ENCODE measurements at regions not wholly inside any gene's neighbourhood (a gene's known extent, or its start where the extent isn't known, plus 50 kb on each side); places are given as distances from the start of the nearest gene placed in this dataset.

DNA sequence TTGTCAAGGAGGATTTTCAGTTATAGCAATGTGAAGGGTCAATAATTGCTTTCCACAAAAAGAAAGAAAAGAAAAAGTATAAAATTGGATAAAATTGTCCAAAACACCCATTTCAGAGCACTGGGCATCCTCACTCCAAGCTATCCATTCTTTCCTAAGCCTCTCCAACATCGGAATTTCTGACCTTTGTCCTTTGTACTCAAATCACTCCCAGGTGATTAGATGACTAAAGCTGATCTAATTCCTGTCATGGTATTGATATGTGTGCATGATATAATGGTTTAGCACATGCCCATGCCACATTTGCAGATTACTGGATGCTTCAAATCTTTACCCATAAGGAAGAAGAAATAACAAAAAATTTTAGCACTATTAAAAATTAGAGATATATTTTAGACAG, 152.3 kb downstream of the CENPC start:
- TF ChIP-seq, protein P1, sequence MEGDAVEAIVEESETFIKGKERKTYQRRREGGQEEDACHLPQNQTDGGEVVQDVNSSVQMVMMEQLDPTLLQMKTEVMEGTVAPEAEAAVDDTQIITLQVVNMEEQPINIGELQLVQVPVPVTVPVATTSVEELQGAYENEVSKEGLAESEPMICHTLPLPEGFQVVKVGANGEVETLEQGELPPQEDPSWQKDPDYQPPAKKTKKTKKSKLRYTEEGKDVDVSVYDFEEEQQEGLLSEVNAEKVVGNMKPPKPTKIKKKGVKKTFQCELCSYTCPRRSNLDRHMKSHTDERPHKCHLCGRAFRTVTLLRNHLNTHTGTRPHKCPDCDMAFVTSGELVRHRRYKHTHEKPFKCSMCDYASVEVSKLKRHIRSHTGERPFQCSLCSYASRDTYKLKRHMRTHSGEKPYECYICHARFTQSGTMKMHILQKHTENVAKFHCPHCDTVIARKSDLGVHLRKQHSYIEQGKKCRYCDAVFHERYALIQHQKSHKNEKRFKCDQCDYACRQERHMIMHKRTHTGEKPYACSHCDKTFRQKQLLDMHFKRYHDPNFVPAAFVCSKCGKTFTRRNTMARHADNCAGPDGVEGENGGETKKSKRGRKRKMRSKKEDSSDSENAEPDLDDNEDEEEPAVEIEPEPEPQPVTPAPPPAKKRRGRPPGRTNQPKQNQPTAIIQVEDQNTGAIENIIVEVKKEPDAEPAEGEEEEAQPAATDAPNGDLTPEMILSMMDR (IDR thresholded peaks at IDR 0.05): no peak
- TF ChIP-seq POLR2A (IDR thresholded peaks at IDR 0.05): no peak
